Ureter (tissue), 1 donor: ENCODE measurements at regions not wholly inside any gene's neighbourhood (a gene's known extent, or its start where the extent isn't known, plus 50 kb on each side); places are given as distances from the start of the nearest gene placed in this dataset.
A peak's percentile ranks its signal among the peaks of the same experiment; 100 is the strongest.

Source experiments
- DNase-seq: peaks from one replicate; pipeline ENCODE4 v3.0.0-alpha.2; 2020; ENCODE audit warnings: low spot score
- donor health status: DM: yes; HTN: yes; CAD: no.

GRCh38 chr10:128221807-128222206 is 95.6 kb upstream of the MKI67 start:
- no peak for DNase-seq

DNA sequence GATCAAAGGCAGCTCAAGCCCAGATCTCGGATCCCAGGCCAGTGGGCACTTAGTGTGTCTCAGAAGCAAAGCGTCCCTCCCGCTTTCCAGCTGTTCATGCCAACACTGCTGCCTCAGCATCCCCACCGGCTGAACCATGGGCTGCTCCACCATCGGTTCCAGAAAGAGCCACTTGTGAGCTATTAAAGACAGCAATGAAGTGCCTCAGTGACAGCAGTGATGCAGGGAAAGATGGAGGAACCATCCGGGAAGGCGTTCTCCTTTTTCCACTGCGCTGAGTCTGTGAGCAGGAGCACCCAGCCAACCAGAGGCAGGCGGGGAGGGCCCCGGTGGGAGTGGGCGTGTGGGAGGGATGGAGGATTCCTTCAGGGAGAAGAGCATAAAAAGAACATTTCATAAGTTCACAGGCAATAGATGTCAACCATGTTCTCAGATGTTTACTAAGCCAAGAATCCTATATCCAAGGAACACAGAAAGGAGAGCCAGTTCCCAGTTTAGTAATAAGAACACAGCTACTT is 96.2 kb upstream of the MKI67 start:
- no peak for DNase-seq

GRCh38 chr10:128230401-128230800 is 104.2 kb upstream of the MKI67 start:
- no peak for DNase-seq

- no peak for DNase-seq
Observed at GRCh38 chr10:128233422-128233821, 107.2 kb upstream of the MKI67 start.

DNA sequence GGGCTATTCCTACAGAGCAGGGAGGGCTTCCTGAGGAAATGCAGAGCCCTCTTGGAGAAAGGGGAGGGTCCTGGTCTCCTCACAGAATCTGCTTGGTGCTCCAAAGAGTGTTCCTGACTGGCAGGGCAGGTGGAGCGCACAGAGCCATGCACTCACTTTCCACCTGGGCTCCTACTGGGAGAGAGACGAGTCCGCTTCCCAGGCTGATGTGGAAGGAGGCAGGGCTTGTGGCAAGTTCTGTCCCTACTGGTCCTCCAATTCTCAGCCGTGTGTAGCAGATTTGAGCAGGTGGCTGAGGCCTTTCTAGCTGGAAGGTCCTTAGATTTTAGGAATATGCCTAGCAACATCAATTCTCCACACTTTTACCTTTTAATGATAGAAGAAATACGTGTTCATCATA is 111.5 kb upstream of the MKI67 start:
- DNase-seq: peak; percentile 19

GRCh38 chr10:128241023-128241422 is 114.8 kb upstream of the MKI67 start:
- no peak for DNase-seq

DNA sequence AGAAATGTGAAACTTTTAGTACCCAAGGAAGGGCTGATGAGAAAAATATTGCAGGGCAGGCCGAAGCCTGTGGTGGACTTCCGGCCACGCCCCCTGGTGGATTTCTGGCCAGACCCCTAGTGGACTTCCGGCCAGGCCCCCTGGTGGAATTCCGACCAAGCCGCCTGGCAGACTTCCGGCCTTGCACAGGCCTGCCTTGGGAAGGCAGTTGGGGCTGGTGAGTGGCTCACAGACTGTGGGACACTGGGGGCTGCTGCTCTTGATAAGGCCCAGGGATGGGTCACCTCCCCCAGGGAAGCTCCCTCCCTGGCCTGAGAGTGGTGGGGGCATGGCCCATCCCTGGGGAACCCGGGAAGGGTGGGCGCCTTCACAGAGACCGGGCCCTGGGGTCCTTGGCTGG is 116.4 kb upstream of the MKI67 start:
- peak; percentile 39 for DNase-seq

- DNase-seq: peak; percentile 13
Observed at GRCh38 chr10:128245026-128245425, 118.8 kb upstream of the MKI67 start.

GRCh38 chr10:128247576-128247975 is 121.4 kb upstream of the MKI67 start:
- no peak for DNase-seq

GRCh38 chr10:128254476-128254875 is 128.3 kb upstream of the MKI67 start:
- DNase-seq: no peak

DNA sequence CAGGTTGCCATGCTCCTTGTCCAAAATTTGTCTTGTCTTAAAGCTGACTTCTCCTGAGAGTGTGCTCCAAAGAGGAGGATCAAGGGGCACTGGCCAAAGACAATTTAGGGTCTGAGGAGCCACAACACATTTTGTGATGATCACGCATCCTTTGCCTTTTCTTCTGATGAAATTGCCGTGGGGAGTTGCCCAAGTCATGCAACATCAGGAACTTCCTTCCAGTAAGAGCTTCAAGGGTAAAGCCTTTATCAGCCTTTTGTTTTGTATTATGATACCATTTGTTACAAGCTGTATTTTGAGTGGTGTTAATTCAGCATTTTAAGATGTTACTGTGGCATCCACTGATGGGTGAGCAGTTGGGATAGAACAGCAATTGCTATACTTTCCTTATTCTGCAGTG is 131.2 kb upstream of the MKI67 start:
- DNase-seq: no peak

- no peak for DNase-seq
Observed at GRCh38 chr10:128258421-128258976, 132.3 kb upstream of the MKI67 start.

GRCh38 chr10:128263891-128264688 is 137.9 kb upstream of the MKI67 start:
- DNase-seq: peak; percentile 73

- DNase-seq: no peak
Observed at GRCh38 chr10:128265596-128265995, 139.4 kb upstream of the MKI67 start.

- DNase-seq: no peak
Observed at GRCh38 chr10:128267581-128267980, 141.4 kb upstream of the MKI67 start.

DNA sequence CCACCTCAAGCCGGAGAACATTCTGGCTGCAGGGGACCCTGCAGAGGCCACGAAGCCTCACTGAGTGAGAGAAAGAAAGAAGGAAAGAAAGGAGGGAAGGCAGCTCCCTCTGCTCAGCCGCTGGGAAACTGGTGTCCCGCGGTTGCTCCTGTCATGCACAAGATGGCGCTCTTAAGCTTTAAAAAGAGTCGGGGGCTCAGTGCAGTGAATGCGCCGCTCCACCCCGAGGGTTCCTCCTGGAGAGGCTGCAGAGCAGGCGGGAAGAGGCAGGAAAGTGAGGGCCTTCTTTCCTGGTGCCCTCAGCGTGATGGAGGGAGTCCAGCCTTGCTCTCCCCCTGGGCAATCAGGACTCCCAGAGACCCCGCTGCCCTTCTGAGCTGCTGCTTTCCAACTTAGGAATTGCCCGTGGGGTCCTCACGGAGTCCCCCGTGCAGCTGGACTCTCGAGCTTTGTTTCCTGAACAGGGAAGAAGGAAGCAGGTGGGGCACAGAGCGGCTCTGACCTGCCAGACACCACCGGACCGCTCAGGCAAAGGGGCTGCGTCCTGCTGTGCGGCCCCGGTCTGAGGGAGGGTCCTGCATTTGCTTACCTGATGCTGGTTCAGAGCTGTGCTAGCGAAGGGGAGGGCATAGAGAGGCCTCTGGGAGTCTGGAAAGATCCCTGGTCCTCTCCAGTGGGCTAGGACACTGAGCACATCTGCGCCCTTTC is 141.9 kb upstream of the MKI67 start:
- no peak for DNase-seq

GRCh38 chr10:128274938-128275337 is 148.7 kb upstream of the MKI67 start:
- no peak for DNase-seq

DNA sequence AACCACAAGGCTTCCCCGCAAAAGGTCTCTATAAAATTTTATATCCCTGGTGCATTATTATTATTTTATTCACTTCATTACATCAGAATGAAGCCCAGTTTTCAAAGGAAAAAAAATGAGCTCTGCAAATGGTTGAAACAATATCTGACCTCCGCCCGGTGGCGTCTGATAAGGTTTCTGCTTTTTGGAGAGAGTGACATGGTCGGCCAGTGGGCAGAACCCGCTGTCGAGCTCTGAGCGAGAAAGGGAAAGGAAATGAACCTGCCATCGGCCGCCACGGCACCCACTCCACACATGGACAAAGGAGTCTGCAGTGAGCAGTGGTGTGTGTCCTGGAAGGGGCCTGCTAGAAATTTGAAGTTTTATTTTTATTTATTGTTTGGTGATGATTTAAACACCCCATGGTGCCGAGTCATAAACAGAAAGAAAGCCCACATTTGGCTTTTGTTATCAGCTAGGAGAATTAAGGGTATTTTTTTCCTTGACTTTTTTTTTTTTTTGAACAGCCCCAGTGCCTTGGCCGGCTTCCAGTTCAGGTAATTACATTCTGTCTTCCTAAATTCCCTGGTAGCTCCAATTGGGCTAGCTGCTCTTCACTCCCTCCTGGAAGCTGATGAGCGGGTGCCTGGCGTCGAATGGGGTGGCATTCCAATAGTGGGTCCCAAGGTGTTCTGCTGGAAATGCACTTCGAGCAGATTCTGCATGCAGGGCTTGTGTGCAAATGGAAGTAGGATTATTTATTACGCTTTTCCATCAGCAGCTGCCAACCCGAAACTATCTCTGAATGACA is 149.4 kb upstream of the MKI67 start:
- no peak for DNase-seq

DNA sequence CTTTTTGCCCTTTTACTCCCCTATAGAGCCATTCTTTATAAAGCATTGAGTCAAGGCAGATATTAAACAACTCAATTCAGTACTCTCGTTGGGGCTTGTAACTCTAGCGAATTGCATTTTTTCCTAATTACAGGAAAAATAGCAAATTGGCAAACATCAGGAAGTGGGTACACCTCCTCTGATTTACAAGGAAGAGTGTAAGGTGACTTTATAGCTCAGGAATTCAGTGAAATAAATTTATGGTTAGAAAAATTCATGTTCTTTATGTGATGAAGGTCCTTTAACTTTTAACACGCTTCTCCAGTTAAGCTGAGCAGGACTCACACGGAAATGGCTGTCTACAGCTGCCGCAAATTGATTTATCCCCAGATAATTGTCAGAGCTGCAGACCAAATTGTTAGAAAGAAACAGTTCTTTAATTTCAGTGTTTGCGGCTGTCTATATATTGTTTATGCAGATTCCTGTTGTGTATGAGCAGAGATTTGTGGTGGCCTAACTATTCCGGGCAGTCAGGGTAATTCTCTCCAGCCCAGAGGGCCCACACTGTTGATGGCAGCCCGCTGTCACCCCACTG is 151.1 kb upstream of the MKI67 start:
- DNase-seq: no peak

- DNase-seq: no peak
Observed at GRCh38 chr10:128278362-128278761, 152.1 kb upstream of the MKI67 start.

- DNase-seq: no peak
Observed at GRCh38 chr10:128280271-128280670, 154.0 kb upstream of the MKI67 start.

GRCh38 chr10:128281343-128281742 is 155.1 kb upstream of the MKI67 start:
- DNase-seq: no peak
